Gastroesophageal sphincter (tissue), 3 donors: ENCODE measurements at regions not wholly inside any gene's neighbourhood (a gene's known extent, or its start where the extent isn't known, plus 50 kb on each side); places are given as distances from the start of the nearest gene placed in this dataset.

ENCODE experiments used
- CTCF ChIP-seq, 4 experiments: fragments of 200-600 bp in 2 of 4; fragments of 450-650 bp in 2 of 4; sonication (generic) in 1 of 4; IDR thresholded peaks; one replicate each; pipeline ENCODE4 v1.5.1; 2017 to 2019; ENCODE audit warnings: antibody characterized with exemption in 4 of 4, mild to moderate bottlenecking in 2 of 4, moderate library complexity in 2 of 4
- EP300 ChIP-seq: sonication (generic); formaldehyde crosslinking; IDR thresholded peaks from one replicate; pipeline ENCODE4 v1.6.1; 2017; ENCODE audit warnings: antibody characterized with exemption, mild to moderate bottlenecking
- POLR2AphosphoS5 ChIP-seq: sonication (generic); formaldehyde crosslinking; IDR thresholded peaks from one replicate; pipeline ENCODE4 v1.6.1; 2017; ENCODE audit warnings: antibody characterized with exemption

DNA sequence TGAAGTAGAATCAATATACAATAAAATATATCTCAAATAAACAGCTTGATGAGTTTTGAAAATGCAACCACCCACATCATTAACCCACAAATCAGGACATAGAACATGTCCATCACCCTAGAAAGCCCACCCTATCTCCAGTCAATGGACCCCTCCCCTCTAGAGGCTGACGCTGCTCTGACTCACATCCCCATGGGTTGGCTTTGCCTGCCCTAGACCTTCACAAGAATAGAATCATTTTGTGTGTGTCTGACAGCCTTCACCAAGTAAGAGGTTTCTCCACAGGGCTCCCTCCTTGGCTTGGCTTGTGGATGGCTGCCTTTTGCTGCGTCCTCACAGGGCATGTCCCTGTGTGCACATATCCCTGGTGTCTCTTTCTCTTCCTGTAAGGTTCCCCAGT is 250.2 kb upstream of the RTL1 start:
- TF ChIP-seq CTCF (IDR thresholded peaks at IDR 0.05) (no peak), POLR2AphosphoS5 (no peak), EP300 (no peak)
